SHP77 treated with DMSO at 0.1 percent for 48 hours (cell line): ENCODE measurements at regions not wholly inside any gene's neighbourhood (a gene's known extent, or its start where the extent isn't known, plus 50 kb on each side); places are given as distances from the start of the nearest gene placed in this dataset.
A peak's percentile ranks its signal among the peaks of the same experiment; 100 is the strongest.

ENCODE experiments used
- DNase-seq: peaks from one replicate; lab custom pipeline; 2025; lab: John Stamatoyannopoulos, UW

DNA sequence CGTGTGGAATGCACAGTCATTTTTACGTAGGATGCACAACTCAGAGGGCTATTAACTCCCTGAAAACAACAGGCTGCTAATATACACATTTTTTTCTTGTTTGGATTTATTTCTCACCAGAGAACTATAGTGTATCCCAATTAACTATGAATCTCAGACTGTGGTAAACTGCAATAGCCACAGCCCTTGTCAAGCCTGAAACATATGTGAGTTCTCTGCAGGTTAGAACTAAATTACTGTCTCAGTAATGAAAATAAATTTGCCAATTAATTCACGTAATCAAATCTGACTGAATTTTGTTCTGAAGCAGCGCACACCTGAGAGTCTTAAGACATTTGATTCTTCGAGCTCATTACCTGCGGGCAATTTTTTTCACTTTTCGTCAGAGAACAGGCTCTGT is 318.6 kb downstream of the PMP22 start:
- DNase-seq, result no peak

DNA sequence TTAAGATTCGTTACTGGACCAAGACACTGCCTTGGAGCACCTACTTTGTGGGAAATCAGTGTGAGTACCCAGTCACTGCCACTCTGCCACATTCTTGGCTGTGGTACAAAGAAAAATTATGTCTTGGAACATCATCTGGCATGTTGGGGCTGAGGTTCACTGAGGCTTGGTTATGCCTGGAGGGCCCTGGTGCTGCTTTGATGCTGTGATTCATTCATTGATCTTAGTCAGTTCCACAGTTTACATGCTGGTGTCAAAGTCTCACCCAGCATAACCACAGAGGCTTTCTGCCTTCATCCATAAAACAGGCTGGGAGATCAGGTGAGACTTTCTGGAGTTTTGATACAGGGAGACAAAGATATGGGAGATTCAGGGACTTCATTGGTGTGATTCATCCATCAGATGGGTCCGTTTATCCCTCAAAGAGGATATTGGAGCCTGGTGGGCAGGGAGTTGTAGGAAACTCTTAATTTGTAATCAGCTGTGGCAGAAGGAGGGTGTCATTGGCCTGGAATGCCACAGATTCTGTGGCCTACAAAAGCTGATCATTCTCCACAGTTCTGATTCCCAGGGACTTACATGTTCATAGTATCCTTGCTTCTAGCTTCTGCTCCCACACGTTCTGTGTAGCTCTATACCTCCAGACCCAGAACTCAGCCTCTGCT is 322.5 kb downstream of the PMP22 start:
- DNase-seq, result no peak

DNA sequence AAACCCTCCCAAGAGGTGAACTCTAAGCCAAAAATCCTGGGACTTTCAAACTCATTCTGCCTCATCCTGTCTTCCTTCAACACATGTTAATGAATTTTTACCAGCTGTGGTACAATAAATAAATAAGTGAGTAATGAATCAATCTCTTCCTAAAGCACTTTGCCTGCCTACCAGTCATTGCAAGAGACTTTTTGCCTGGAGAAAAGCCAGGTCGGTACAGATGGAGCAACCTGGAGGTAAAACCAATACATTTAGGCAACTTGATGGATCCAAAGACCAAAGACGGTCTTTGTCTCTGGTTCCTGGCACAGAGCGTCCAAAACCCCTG is 324.2 kb downstream of the PMP22 start:
- DNase-seq, result no peak

DNA sequence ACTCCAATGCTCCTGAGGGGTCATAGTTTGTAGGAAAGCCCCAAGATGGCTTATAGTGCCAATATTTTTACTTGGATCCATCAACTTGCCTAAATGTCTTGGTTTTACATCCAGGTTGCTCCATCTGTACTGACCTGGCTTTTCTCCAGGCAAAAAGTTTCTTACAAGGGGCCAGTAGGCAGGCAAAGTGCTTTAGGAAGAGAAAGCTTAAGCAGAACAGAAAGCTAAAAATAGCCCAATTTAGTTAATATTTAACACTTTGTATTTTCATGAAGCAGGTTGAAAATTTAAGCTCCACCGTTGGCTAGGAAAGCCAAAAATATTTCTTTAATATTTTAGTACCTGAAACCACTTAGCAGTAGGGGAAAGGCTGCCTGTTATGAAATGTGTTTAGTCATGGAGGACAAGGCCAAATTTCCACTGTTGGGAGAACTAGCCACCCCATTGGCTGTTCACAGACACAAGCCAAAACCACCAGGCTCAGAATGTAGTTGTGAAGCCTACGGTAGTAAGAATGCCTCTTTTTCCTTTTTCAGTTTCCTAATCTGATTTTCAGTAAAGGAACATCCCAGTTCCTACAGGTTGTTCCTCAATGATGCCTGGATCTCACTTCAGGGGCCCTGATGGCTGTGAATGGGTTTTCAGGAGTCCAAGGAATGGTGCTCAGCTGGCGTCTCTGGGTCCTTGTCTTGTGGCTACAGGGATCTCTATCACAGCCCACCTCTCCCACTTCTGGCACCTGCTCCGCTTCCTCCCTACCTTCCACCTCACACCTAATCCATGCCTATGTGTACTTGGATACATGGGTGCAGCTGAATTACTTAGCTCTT is 324.8 kb downstream of the PMP22 start:
- no peak for DNase-seq

DNA sequence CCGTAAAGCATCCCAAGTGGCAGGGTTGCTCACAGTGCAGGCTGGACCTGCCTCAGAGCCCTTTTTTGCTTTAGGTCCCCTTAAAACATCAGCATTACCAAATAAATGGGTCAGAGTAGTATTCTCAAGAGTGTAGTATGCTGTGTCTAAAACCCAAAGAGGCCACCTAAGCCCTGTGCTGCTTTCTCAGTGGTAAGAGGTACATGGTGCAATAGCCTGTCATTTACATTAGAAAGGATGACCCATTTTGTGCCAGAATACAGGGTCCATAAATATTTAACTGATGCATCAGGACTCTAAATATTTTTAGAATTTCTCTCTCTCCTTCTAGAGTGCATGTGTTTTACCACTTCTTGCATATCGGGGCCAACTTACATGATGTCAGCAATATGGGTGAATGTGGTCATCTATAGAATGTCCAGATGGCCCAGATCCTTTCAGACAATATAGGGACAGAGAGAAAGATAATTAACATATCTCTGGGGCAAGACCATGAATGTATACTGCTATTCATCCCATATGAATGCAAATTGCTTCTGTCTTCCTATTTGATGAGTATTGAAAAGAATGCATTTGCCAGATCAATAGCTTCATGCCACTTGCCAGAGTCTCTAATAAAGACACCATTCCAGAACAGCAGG is 329.2 kb downstream of the PMP22 start:
- DNase-seq, result no peak

DNA sequence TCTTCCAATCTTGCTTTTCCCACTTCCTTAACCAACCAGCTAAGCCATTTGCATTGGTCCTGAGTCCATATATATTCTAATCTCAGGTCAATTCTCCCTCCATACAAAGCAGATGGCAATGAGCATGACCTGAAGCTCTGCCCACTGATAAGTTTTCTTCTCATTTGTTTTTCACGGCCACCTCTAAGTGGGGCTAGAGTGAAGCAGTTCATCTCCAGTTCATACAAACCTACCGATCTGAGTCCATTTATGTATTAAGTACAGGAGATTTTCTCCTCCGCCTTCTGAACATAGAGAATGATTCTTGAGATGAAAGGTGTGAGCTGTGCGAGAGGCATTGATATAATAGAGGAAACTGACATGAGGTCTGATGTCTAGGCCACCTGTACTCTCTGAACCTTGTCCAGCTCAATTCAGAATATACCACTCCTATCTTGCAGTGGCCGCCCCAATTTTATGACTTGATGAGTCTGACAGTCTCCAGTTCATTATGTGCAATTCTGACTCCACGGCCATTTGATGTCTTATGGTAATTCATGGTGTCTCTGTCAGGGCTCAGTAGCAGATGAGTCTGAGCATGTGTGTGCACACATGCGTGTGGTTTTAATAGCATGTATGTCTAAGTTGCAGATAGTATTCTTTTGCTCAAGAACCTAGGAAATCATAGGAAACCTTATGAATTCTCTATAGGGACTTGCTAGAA is 329.8 kb downstream of the PMP22 start:
- no peak for DNase-seq

DNA sequence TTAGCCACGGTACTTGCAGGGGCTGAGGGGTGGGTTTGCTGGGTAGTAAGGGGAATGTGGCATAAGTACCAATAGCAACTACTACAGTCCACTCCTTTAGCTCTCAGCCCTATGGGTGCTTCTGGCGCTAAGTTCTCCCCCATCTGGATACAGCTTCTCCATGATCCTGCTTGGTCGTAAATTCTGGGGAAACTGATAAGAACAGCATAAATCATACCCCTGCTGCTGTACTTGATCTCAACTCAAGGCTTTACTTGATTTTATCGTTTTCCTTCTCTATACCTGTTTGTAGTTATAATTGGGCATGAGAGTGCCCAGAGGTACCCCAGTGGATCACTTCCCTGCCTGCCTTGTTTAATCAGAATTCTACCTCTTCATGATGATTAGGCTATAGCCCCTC is 331.4 kb downstream of the PMP22 start:
- no peak for DNase-seq

DNA sequence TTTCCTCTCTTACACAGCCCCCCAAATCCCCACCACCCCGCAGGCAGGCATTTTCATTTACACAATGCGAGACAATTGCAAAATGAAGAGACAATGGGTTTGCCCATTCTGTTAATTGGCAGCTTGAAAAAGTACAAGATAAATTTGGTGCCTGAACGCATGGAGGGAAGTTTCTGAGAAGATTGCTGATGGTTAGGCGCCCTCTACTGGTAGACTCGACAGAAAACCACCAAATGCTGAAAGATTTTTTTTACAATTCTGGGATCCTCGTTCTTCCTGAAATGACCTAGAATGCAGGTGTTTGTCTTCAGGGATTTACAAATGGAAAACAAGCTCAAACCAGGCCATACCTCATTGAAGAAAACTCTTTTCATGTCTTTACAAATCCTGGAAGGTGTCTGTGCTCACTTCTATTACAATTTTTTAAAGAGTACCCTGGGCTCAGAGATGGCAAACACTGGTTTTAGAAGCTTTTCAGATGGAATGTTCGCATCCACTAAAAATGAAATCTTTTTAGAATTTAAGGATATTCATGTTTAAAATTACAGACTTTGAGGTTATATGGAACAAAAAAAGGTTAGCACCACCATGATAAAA is 338.5 kb downstream of the PMP22 start:
- peak; percentile 12 for DNase-seq

DNA sequence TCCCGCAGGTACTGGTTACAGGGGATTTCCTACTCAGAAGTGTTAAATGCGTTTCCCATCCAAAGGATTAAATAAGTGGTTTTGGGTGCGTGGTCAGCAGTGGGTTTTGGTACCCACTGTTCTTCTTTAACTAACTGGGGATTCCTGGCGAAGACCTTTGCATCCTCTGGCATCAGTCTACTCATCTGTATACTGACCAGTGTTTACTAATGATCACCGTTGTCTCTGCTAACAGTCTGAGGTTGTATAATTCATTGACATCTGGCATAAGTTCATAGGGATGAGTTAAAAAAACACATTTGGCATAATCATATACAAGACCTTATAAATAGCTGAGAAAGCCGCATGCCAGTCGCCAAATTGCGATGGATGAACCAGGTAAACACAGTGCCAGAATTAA is 339.1 kb downstream of the PMP22 start:
- no peak for DNase-seq

DNA sequence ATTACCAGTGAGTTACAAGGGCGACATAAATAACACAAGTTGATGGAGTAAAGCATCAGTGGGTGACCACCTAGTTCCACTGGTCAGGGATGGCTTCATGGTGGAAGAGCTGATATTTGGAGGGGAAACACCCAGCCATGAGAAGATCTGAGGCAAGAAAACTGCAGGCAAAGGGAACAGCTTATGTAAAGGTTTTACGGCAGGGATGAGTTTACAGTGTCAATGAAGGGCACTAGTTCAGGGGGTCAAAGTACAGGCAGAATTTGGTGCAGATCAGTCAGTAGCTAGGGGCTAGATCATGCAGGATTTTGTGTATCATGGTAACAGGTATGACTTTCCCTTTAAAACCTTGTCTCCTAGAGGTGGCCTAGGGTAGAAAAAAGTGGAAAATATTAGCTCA is 339.6 kb downstream of the PMP22 start:
- DNase-seq, result no peak

DNA sequence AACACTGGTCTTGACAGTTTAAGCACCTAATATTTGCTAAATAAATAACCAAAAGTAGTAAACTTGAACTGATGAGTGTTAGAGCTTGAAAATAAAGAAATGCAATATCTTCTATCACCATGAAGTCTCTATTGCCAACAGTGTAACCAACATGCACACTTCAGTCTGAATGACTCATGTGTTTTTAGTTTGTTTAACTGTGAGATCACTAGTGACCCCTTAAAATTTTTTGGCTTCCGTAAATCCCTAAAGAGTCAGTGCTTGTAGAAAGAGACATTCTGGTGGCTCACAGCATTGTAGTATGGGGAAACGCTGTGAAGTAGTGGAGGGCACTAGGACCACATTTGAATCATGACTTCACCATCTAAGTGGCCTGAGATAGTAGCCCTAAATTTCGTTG is 341.1 kb downstream of the PMP22 start:
- DNase-seq, result no peak

DNA sequence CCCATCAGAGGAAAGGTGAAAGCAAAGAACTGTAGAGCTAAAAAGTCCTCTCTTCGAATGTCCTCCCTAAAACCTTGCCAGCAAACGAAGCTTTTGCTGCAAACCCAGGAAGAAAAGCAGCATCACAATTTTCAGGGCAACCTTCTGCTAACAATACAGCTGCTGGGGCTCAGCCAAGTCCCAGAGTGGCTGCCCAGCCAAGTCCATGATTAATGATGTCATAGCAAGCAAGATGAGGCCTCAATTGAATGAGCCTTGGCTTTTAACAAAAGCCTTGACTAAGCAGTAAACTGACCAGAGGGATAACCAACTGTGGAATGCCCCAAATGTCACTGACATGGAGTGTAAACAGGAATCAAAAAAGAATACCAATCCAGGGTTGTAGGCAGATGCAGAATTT is 342.7 kb downstream of the PMP22 start:
- no peak for DNase-seq

DNA sequence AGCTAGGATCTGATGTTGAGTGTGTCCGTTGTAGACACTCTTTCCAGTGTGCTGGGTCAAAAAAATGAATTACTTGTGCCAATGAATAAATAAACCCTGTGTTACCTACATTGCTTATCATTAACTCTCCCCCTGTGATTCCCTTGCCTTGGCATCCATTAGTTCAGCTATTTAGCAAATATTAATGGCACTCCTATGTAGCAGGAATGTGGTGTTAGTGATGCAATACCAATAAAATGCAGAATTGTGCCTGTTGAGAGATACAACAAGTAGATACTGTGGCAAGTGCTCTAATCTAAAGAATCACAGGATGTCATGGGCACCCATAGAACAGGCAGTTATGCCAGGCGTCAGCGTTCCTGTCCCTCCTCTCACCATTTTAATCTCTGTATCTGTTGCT is 343.2 kb downstream of the PMP22 start:
- DNase-seq, result no peak

DNA sequence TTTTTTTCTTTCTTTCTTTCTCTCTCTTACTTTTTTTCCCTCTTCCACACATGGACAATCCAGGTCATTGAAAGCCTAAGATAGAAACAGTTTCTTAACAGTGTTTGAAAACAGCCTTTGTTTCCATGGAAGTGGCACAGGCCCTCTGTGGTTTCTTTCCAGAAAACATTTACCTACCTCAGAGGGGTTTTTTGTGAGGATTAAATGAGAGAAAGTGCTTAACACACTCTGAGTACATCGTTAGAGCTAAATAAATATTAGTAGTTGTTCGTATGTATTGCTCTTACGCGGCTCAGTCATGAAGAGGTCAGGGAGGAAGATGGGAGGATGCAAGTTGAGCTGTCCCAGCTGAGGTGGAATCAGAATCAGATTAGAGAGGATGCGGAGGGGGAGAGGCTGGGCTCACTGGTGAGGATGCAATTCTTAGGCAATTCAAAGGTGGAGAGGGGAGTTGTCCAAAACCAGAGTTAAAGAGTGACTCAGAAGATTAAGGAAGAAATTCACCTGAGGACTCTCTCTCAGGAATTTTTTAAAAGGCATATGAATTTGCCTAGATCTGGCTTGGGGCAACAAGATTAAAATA is 345.4 kb downstream of the PMP22 start:
- no peak for DNase-seq

DNA sequence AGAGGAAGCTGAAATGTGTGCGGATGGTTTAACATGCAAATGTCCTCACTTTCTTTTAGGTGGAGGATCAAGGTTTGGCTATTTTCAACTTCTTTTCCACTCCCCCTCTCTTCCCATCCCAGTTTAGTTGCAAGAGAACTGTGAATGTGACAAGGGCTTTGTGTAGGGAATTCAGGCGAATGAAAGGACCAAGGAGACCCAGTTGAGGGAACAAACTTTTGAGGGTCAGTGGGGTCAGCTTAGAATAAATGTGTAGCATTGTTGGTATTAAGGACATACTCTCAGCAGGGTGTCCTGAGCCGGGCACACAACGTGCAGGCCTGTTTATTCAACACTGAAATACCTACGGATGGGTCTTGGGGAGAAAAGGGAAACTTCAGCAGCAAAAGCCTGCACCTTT is 346.0 kb downstream of the PMP22 start:
- no peak for DNase-seq

DNA sequence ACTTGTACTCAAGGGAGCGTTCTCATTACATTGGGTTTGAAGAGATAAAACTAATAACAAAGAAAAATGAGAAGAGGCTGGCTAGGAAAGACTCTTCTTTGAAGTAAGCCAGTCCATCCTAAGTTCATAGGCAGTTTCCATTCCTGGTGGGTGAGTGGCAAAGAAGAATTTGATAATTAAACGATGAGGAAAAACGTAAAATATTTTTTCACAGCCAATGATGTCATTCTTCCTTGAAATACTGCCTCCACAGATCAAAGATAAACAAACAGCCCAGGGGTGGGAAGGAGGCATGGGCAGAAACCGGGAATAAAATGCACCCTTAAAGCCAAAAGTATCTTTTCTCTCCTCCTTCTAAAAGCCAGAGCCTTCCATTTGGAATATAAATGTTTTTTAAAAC is 346.6 kb downstream of the PMP22 start:
- no peak for DNase-seq

DNA sequence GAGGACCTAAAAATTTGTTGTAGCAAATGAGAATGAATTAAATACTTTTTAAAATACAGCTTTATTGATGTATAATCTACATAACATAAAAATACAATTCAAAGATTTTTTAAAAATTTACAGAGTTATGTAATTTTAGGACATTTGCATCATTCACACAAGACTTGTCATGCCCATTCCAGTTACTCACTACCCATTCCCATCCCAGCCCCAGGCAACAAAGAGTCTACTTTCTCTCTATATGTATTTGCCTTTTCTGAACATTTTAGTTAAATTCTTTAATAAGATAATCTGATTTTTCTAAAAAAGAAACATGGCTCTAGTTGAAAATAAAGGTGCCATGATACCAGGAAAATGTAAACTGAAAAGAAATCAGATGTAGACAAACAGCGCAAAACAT is 354.2 kb downstream of the PMP22 start:
- DNase-seq, result no peak

DNA sequence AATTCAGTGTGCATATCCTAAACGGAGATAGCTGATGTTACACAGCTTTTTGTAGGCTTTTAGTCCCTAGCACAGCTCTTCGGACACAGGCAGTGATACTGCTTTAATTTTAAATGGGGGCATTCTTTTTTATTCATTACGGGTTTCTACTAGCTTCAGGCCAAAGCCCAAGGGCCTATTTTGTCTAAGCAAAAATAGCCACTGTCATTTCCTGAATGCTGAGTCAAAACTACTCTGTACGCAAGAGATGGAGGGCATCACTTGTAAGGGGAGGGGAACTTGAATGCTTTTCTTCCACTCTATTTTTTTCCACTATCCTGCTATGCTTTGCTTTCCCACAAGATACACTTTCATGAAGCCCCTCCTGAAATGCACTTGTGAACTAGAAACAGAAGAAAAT is 360.7 kb downstream of the PMP22 start:
- no peak for DNase-seq

DNA sequence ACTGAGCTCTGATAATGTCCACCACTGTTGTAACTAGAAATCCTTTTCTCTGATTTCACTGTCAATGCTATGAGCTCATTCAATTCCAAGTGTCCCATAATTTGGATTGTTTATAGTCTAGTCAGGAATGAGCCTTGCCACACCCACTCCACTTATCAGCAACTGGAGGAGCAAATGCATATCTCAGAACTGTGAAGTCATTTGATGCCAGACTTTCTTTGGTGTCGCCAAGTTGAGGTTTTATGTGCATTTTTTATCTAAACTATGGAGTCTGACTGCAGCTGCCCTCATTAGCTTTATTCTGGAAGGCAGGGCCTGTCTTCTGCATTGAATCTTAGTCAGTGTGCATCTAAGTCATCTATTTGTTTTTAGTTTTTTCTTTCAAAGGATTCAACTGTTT is 361.3 kb downstream of the PMP22 start:
- no peak for DNase-seq

DNA sequence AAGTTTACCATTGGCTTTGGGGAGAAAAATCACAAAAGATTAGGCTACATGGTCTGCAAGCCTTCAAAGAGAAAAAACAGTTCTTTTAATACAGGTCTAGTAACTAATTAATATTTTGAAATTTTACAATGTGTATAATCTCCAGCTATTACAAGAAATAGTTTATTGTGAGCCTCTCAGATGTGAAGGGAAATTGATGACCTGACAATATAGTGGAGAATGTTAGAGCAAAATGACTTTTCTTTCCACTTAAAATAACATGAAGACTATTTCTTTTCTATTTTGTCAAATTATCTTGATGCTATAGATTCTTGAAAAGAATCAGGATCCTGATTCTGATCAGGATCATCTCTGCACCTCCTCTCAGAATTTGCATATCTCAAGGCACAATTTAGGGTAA is 362.3 kb downstream of the PMP22 start:
- DNase-seq, result no peak

DNA sequence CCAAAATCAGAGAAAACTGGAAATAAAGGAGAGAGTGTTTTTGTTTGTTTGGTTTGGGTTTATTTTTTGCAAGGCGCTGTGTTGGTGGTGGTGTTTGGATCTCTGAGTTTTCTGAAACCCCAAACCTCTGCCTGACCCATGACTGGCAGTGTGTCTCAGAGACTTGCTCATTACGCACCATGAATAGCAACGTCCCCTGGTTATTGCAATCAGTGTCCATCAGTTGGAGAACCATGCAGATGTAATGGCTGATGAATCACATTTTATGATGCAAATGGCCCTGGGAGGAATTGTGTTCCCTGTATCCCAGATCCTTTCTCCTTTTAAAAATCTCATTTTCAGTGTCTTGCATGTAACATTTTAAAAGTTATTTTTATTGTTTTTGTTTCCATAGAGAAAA is 362.8 kb downstream of the PMP22 start:
- DNase-seq, result no peak

DNA sequence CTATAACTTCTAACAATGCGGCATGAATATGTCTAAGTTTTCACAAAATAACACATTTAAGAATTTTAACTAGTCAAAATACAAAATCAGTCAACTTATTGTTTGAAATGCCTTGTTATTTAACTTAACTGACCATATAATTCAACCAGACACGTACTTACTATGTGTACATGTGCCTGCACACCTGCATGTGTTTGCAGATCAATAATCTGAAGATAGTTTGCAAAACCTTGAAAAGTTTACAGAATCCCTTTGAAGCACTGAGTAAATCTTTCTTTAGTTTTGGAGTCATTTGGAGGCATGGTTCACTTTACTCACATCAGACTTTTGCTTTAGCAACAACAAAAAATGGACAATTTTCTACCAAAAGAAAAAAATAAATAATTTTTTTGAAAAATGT is 363.8 kb downstream of the PMP22 start:
- DNase-seq, result no peak
